GM18909 (cell line): ENCODE measurements at regions not wholly inside any gene's neighbourhood (a gene's known extent, or its start where the extent isn't known, plus 50 kb on each side); places are given as distances from the start of the nearest gene placed in this dataset.
A peak's percentile ranks its signal among the peaks of the same experiment; 100 is the strongest.
"Not testable (repeated sequence)": the region's sequence is repeated elsewhere in the genome, so short reads cannot be mapped to it uniquely, and the experiment has no call there.

Experiments used
- ATAC-seq: cut with Tn5 transposase; IDR thresholded peaks from one replicate; pipeline ENCODE4 v1.9.1; 2021; ENCODE audit warnings: mild to moderate bottlenecking; ENCODE audit not compliant: unreplicated experiment, poor library complexity

DNA sequence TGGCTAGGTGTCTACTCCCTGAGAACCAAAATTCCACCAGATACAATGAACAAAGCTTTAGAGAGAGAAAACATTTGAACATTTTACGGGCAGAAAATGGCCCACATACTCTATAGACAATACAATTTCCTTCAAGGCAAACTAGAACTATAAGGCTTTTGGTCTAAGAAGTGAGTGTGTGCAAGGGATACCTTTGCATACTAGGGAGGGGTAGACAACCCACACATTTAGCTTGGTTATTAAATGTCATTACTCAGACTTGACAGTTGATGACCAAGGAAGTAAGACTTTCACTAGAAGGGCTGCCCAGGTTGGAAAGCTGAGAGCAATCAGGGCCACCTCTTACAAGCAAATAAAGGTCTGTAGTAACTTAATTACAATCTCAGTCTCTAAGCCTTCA, 64.0 kb upstream of the PLEKHM1 start:
- not testable (repeated sequence) for ATAC-seq

DNA sequence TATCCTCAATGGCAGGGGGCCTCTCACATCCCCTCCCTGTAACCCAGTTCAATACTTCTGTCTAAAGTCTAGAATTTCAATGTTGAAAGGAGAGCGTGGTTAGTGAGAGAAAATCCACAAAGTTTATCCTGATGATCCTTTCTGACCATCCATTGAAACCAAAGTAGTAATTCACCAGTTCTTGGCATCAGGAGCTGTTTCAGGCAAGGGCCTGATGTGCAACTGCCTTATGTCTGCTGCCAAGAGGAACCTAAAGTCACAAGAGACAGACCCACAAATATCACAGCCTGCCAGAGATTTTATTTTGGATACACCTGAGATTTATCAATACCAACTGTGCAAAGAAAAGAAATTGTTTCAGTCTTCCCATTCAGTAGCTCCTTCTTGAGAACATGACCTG, 68.3 kb upstream of the PLEKHM1 start:
- ATAC-seq = not testable (repeated sequence)

DNA sequence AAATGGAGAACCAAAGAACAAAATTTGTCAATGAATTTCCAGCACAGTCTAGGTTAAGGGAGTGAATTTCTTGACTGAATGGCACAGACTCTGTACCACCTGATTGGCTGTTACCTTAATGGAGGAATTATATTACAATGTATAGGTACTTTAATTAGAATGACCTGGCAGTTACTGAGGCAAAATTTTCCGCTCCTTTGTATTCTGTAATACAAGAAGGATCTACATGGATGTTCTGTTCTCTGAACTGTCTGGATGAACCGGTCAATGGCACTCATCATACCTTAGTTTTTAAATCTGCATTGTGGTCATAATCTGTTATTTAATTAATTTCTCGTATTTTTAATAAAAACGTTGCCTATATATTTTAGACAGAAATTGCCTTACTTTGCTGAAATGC, 72.3 kb upstream of the PLEKHM1 start:
- not testable (repeated sequence) for ATAC-seq

DNA sequence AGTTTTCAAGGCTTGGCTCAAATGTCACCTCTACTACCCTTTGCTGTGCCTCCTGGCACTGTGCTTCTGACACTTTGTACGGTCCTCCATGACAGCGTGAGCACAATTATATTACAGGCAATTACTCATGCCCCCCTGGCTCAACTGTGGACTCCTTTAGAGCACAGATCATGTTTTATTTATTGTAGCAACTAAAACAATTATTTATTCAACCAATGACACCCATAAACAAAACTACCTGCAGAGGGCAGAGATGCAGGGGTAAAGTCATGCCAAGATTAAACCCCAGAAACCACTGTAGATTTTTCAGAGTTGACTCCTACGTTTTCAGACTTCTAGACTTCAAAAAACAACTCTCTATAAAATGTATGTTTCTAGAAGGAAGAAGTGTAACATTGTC, 72.8 kb upstream of the PLEKHM1 start:
- ATAC-seq = not testable (repeated sequence)

DNA sequence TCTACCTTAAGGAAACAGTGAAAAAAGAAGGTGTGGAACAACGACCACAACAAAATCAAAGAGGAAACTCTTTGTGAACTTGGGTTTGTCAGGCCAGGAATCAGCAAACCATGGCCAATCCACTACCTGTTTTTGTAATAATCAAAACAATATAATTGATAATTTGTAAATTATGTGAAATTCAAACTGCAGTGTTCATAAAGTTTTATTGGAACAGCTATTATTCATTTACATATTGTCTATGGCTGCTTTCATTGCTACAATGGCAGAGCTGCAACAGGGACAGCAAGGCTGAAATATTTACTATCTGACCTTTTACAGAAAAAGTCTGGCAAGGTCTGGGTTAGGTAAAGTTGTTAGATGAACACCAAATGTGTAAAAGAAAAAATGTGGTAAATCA, 77.8 kb upstream of the PLEKHM1 start:
- not testable (repeated sequence) for ATAC-seq

DNA sequence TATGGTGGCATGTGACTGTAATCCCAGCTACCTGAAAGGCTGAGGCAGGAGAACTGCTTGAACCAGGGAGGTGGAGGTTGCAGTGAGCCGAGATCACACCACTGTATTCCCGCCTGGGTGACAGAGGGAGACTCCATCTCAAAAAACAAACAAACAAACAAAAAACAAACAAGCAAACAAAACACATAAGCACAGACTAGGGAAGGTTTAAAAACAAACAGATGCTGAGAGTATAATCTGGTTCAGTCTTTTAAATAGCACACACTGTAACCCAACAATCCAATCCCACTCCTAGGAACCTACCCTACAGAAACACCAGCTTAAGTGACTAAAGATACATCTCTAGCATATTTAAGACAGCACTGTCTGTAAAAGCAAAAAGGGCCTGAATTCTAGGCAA, 82.8 kb upstream of the PLEKHM1 start:
- ATAC-seq = not testable (repeated sequence)

DNA sequence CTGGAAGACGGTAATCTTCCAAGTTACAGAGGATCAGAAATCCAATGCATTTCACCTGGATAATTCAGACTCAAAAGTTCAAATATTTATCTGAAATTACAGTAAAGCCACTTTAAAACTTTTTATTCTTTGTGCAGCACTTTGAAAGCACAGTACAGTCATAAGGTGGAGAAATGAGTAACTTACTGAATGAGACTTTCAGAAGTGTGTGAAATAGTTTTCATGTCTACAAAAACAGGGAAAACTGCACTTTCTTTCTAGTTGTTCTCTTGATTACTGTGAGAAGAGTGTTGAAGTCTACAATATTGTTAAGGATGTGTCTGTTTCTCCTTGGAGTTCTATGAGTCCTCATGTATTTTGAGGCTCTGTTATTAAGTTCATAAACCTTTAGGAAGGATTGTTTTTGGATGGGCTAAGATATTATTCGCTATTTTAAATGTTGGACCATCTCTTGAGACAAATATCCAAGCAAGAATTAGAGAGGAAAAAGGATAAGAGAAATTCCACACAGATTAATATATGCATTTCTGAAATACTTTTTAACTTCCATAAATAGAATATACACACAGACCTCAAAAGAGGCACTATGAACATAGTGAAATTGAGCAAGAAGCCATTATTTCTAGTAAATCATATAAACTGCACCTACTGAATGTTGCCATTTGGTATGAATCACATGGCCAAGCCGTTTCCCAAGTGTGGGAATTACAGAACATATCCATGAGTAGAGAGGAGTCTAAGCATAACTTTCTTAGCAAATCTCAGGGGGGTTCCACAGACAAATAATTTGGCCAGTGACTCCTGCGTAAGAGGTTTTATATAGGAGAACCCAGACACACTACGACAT, 83.6 kb upstream of the PLEKHM1 start:
- ATAC-seq = no peak

DNA sequence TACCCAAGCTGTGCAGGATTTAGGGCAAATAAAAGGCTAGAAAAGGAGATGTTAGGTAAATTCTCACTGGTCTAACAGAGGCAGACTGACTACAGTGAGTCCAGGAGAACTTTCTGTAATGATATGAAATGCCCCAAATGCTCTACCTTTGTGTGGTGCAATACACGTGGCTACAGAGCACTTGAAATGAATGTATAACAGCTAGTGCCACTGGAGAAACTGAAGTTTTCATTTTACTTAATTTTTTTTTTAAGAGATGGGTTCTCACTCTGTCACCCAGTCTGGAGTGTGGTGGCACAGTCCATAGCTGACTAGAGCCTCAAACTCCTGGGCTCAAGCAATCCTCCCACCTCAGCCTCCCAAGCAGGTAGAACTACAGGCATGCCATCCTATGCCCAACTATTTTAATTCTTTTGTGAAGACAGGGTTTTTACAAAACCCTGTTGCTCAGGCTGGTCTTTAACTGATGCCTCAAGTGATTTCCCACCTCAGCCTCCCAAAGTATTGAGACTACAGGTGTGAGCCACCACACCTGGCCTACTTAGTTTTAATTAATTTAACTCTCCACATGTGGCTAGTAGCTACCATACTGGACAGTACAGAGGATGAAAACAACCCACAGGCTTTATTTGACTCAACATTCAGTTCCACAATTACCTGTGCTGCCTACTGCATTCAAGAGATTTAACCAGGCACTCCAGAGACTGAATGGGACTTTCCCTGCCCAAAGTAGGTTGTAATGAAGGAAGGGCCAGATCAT, 84.8 kb upstream of the PLEKHM1 start:
- no peak for ATAC-seq

DNA sequence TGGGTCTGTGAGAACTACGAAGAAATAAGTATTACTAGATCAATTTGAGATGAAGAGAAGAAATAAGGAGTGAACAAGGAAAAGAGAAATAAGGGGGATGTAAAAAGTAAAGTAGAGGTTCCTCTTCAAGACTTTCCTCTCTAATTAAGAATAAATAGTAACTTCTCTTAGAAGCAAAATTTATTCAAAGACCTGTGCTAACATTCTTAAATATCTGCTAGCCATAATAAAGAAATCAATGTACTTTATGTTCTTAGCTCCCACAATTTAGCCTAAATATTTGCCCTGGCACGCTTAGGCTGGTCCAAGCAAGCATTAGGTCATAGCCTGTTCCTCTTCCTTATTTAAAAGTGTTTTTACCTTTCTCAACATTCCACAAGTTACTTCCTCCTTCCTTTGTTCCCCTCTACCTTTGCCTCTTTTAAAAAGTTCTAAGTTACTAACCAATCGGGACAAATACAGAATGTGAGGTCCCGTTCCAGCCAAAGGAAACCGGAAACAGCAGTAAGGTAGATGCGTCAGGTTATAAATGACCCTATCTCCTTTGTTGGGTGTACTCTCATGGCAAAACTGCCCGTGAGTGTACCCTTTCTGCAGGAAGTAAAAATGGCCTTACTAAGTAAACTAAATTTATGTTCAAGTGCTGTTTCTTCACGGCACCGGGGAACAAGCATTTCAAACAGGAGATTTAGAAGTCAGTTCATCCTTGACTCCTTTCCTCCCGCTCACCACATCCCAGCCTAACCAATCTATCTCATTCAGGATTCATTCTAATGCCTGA, 86.2 kb upstream of the PLEKHM1 start:
- ATAC-seq = not testable (repeated sequence)

DNA sequence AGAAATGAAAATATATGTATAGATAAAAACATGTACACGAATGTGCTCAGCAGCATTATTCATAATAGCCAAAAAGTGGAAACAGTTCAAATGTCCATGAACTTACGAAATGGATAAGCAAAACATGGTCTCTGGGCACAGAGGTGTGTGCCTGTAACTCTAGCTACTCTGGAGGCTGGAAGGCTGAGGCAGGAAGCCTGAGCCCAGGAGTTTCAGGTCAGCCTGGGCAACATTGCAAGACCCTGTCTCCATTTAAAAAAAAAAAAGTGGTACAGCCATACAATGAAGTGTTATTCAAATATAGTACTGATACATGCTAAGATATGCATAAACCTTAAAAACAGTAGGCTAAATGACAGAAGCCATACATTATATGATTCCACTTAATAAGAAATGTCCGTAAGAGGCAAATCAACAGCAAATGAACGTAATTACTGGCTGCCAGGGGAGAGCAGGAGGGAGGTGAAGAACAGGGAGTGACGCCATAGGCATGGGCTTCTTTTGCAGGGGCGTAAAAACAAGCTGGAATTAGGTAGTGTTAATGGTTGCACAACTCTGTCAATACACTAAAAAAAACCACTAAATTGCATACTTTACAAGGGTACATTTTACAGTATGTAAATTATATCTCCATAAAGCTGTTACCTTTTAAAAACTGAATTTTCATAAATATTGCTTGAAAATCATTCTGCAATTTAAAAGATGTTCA, 87.2 kb upstream of the PLEKHM1 start:
- ATAC-seq = no peak

DNA sequence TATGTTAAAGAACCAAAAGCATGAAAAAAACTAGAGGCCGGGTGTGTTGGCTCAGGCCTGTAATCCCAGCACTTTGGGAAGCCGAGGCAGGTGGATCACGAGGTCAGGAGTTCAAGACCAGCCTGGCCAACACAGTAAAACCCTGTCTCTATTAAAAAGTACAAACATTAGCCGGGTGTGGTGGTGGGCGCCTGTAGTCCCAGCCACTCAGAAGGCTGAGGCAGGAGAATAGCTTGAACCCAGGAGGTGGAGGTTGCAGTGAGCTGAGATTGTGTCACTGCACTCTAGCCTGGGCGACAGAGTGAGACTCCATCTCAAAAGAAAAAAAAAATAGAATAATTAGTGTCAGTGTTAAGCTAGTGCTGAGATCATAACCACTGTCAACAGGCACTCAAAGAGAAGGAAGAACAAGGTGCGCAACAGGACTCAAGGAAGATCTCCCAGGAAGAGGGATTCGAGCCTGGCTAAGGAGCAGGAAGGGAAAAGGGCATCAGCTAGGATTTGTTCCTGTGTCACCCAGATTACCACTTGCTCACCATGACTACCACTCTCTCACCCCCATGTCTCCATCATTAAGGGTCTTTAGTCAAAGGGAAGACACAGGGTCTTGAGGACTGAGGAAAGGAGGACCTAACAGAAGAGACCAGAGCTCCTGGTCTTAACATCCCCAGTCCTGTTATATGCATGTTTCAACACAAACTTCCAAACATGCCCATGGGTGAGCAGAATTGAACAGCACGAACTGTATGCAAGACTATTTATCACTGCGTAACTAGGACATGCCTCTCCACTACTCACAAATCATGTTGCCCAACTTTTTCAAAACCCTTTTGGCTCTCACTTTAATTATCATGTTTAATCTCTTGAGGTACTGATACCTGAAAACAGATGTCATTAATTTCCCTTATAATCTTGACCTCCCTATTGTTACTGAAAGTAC, 88.3 kb upstream of the PLEKHM1 start:
- no peak for ATAC-seq

DNA sequence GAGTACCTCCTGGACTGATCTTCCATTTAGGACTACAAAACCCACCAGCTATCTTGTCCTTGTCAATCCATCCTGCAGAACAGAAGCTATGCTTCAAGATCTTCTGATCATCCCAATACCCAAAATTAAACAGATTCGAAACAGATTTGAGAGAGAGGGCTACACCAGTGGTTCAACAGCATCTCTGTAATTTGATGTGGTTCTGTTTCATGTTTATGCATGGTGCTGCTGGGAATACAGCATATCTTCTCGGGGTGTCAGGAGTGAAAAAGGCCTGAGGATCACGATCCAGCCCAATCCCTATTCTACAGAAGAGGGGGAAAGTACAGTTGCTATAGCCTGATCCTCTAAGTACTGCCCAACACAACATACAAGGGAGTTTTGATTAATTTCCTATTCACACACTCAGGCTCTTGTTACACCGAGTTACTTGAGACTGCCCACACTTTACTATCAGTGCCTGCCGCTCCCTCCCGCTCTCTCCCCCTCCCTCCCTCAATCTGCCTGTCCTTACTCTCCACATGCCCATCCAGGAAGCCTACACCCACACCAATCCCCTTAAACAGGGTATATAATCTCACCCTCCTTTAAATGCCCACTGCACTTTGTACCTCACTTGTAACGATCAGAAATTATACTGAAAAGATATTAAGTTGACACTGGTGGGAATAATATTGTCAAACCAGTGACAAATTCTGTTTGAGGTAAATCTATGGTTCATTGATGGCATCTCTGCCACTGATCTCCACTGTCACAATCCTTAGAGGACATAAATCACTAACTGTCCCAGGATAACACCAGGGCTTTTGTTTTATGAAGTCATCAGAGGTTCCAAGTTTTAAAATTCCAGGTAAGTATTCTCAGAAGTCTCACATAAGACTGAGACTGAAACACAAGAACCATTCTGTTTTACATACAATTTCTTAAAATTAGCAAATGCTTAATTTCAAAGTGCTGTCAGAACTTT, 89.3 kb upstream of the PLEKHM1 start:
- no peak for ATAC-seq

DNA sequence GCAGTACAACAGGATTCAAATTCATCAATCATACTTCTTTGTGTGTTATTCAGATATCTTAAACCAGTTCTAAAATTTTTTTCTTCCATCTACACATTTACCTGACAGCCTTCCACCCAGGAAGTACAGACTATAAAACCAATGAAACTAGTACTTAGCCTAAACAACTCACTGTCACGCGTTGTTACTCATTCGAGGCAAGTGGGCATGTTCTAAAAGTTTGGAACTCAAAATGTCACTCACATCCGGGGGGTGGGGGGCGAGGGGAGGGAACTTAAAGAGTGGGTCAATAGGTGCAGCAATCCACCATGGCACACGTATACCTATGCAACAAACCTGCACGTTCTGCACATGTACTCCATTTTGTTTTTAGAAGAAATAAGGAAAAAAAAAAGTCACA, 90.4 kb upstream of the PLEKHM1 start:
- ATAC-seq = no peak

DNA sequence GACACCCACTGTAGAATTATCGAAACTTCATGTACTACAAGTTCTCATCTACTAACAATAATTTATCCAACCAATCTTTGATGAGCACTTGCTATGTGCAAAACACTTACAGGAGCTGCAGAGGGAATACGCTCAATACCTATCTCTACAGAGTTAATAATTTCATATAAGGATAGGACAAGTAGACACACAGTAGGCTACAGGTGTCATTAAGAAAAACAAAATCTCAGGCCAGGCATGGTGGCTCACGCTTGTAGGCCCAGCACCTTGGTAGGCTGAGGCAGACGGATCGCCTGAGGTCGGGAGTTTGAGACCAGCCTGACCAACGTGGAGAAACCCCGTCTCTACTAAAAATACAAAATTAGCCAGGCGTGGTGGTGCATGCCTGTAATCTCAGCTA, 91.3 kb upstream of the PLEKHM1 start:
- no peak for ATAC-seq

DNA sequence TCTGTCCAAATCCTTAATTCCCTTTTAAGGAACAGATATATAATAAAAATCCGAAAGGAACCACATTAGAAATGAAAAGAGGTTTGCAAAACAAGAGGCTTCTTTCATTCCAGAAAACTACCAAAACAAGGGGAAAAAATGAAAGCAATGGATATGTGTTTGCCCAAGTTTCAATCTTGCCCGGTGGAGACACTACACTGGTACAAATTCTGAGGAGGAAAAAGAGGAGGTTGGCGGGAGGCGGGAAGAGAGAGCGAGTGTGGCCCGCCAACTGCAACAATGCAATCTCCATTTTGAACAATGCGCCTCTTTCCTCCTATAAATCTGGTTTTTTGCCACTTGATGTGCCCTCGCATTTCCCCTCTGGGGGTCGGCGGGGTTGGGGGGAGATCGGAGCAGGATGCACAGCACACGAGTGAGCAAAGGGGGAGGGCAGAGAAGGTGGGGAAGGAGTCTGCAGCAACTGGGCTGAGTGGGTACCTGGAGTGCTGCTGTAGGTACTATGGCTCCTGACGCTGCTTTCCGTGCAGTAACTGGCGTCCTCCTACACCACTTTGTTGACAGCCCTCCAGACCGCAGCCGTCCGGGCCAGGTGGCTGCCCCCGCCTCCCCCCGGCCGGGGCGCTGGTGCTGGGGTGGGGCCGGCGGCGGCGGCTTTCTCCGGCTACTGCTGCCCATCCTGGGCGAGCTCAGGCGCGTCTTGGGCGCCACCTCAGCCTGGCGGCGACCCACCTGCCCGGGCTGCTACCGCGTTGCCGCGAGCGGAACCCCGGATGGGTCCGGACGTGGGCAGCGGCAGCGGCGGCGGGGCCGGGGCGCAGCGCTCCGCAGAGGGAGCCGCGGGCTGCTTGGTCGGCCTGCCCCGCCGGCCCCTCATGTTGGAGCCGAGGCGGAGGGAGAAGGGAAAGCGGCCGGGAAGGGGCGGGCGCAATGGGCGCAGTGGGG, 93.8 kb upstream of the PLEKHM1 start:
- peak; percentile 59 for ATAC-seq

DNA sequence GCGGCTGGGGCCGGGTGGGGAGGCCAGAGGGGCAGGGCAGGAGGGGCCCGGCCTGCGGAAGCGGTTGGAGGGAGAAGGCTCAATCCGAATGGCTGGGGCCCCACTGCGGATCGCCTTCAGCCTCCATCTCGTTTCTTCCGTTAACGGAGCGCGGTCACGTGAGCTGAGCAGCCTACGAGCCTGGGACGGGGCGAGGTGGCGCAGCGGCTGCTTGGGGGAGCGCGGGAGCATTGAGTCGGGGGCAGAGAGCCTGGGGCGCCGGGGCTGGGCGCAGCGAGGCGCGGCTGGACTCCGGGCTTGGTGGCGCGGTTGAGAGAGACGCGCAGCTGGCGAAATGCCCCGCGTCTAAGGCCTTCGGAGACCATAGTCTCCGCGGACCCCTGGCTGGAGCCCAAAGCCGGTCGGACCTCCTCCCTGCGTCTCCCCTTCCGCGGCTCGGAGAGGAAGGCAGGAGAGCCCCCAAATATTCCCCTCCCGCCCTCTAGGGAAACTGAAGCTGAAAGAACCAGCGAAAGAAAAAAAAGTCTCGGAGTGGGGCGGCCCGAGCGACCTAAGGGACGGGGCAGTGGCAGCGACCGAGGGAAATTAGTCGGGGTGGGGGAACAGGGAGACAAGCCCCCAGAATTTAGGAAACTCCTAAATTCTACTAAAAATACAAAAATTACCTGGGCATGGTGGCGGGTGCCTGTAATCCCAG, 94.7 kb upstream of the PLEKHM1 start:
- ATAC-seq = peak; percentile 73
